Right cardiac atrium (tissue), 5 donors: ENCODE measurements at regions not wholly inside any gene's neighbourhood (a gene's known extent, or its start where the extent isn't known, plus 50 kb on each side); places are given as distances from the start of the nearest gene placed in this dataset.
"Not testable (repeated sequence)": the region's sequence is repeated elsewhere in the genome, so short reads cannot be mapped to it uniquely, and the experiment has no call there.

Experiments
- ATAC-seq, 2 donors: fragments of 200-7000 bp; cut with Tn5 transposase; one replicate each; pipeline versions ENCODE4 v1.8.0 to v1.9.1; 2020; ENCODE audit warnings: moderate library complexity in 2 of 2, mild to moderate bottlenecking in 1 of 2
- DNase-seq, 3 donors: peaks; one replicate each; pipeline ENCODE4 v3.0.0-alpha.2; 2020
- H3K27ac ChIP-seq: one replicate; pipeline ENCODE4 v1.5.1; 2013; ENCODE audit warnings: mild to moderate bottlenecking, low read length, control low read depth, moderate library complexity
- H3K27me3 ChIP-seq: one replicate; pipeline ENCODE4 v1.6.1; 2013; ENCODE audit not compliant: control insufficient read depth, insufficient read depth
- H3K4me1 ChIP-seq: one replicate; pipeline ENCODE4 v1.6.1; 2013; ENCODE audit warnings: low read length; ENCODE audit not compliant: control insufficient read depth, insufficient read depth
- H3K4me3 ChIP-seq: one replicate; pipeline ENCODE4 v1.5.1; 2013; ENCODE audit warnings: low read length, control low read depth
- H3K9me3 ChIP-seq: one replicate; pipeline ENCODE4 v1.6.1; 2013; ENCODE audit warnings: low read length; ENCODE audit not compliant: control insufficient read depth
- WGBS: extraction: QIAGEN DNeasy Blood & Tissue Kit; methylation state at CpG from one replicate; pipeline ENCODE4 v1.1.7; 2013; 5-methylcytosine and 5-hydroxymethylcytosine counted together
- intact Hi-C, 4 donors: fragments of 100-400 bp; cut with DNase I; formaldehyde crosslinking; loops; one replicate each; pipeline versions ENCODE4 v1.11.0 to v1.14.0; 2022 to 2023
- donor health status: healthy with polysubstance abuse.
- donor health status: DM: no; HTN: yes; CAD: no.
- donor health status: DM: no; HTN: no; CAD: no.
- donor health status: DM: no; HTN: yes; CAD: no; lungs with severe emphysema.
- donor health status: DM: yes; HTN: yes; CAD: no.

GRCh38 chr11:8773916-8774539, 91.4 kb downstream of the RPL27A start:
- Histone ChIP-seq H3K4me3 (no peak overlapping the region), H3K4me1 (peaks cover 23% of the 10 kb centered on the region), H3K27me3 (no peaks in the 10 kb centered on the region), H3K27ac (peak overlapping the region; percentile 84), H3K9me3 (no peaks in the 10 kb centered on the region)
- WGBS: 67% methylated on average over 5 of the region's 5 CpGs
- no peak for ATAC-seq
- no peak for DNase-seq
- intact Hi-C loops: no loop called here

GRCh38 chr11:8774916-8775315, 92.3 kb downstream of the RPL27A start:
- ATAC-seq, H3K27me3 ChIP-seq, H3K9me3 ChIP-seq, intact Hi-C loops, H3K27ac ChIP-seq, H3K4me3 ChIP-seq: not testable (repeated sequence)
- peaks cover 25% of the 10 kb centered on the region for H3K4me1 ChIP-seq
- peak in 1 of 3 donors; percentile 33 for DNase-seq
- WGBS: 86% methylated on average over 8 of the region's 8 CpGs

DNA sequence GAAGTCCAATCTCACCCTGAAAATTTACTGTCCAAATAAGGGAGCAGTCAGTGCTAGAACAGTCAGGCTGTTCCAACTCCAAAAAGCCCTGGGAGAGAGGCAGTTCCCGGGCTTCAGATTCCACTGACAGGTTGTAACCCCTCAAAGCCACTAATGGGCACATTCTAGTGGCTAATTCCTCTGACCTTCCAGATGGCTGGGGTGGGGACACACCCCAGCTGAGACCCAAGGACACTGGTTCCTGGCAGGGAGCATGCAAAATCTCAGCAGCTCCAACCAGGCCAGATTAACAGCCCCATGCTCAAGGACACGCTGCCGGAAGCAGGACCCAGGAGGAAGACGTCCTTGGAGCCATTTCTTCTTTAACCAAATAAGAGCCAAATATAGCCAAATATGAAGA, 92.7 kb downstream of the RPL27A start:
- WGBS: 34% methylated on average over 4 of the region's 4 CpGs
- intact Hi-C loops: no loop called here
- peaks cover 25% of the 10 kb centered on the region for H3K4me1 ChIP-seq
- H3K27me3 ChIP-seq: no peaks in the 10 kb centered on the region
- peak overlapping the region; percentile 49 for H3K27ac ChIP-seq
- peak in 1 of 2 donors; percentile 15 for ATAC-seq
- no peak overlapping the region for H3K4me3 ChIP-seq
- DNase-seq: peak in 1 of 3 donors; percentile 61
- H3K9me3 ChIP-seq: no peaks in the 10 kb centered on the region

GRCh38 chr11:8775734-8776133, 93.1 kb downstream of the RPL27A start:
- DNase-seq (no peak), ATAC-seq (no peak)
- WGBS: 98% methylated on average over 1 of the region's 1 CpG
- no peak overlapping the region for H3K4me3 ChIP-seq
- no peaks in the 10 kb centered on the region for H3K27me3 ChIP-seq
- H3K27ac ChIP-seq: peak overlapping the region; percentile 84
- intact Hi-C loops: no loop called here
- peaks cover 28% of the 10 kb centered on the region for H3K4me1 ChIP-seq
- H3K9me3 ChIP-seq: no peaks in the 10 kb centered on the region

DNA sequence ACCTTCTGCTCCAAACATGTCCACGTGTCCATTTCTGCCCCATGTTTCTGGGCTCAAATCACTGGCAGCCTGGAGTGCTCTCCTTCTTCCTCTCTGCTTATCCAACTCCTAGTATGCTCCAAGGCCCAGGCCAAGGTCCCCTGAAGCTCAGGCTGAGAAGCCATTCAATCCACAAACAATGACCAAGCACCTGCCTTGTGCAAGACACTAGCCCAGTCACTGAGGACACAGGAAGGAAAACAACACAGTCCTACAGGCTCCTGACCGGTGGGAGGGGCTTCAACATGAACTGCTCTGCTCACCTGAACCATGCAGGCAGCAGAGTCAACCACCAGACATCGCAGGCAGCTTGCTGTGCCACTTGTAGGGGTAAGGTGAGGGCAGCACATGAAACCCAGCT, 93.6 kb downstream of the RPL27A start:
- no peak for DNase-seq
- peaks cover 30% of the 10 kb centered on the region for H3K4me1 ChIP-seq
- peak overlapping the region; percentile 84 for H3K27ac ChIP-seq
- 93% methylated on average over 3 of the region's 3 CpGs for WGBS
- intact Hi-C loops: no loop called here
- no peaks in the 10 kb centered on the region for H3K27me3 ChIP-seq
- no peak for ATAC-seq
- no peaks in the 10 kb centered on the region for H3K9me3 ChIP-seq
- no peak overlapping the region for H3K4me3 ChIP-seq

GRCh38 chr11:8777907-8778767, 95.5 kb downstream of the RPL27A start:
- peaks cover 29% of the 10 kb centered on the region for H3K4me1 ChIP-seq
- DNase-seq: peak; percentile 73 to 90 (median 88)
- intact Hi-C loops: no loop called here
- WGBS: 30% methylated on average over 8 of the region's 8 CpGs
- peak; percentile 88 to 90 for ATAC-seq
- peak overlapping the region; percentile 93 for H3K27ac ChIP-seq
- no peaks in the 10 kb centered on the region for H3K27me3 ChIP-seq
- no peaks in the 10 kb centered on the region for H3K9me3 ChIP-seq
- H3K4me3 ChIP-seq: no peak overlapping the region

GRCh38 chr11:8779107-8779506, 96.5 kb downstream of the RPL27A start:
- ATAC-seq (peak in 1 of 2 donors; percentile 52), DNase-seq (no peak)
- Histone ChIP-seq H3K4me3 (no peak overlapping the region), H3K4me1 (peaks cover 26% of the 10 kb centered on the region), H3K27me3 (no peaks in the 10 kb centered on the region), H3K27ac (peak overlapping the region; percentile 84), H3K9me3 (no peaks in the 10 kb centered on the region)
- WGBS: 43% methylated on average over 4 of the region's 4 CpGs
- intact Hi-C loops: no loop called here

GRCh38 chr11:8779732-8780131, 97.1 kb downstream of the RPL27A start:
- 79% methylated on average over 10 of the region's 10 CpGs for WGBS
- Histone ChIP-seq H3K27ac (peak overlapping the region; percentile 0), H3K4me1 (peaks cover 24% of the 10 kb centered on the region), H3K9me3 (no peaks in the 10 kb centered on the region), H3K4me3 (no peak overlapping the region), H3K27me3 (no peaks in the 10 kb centered on the region)
- intact Hi-C loops: no loop called here
- DNase-seq (peak in 1 of 3 donors; percentile 37), ATAC-seq (no peak)

DNA sequence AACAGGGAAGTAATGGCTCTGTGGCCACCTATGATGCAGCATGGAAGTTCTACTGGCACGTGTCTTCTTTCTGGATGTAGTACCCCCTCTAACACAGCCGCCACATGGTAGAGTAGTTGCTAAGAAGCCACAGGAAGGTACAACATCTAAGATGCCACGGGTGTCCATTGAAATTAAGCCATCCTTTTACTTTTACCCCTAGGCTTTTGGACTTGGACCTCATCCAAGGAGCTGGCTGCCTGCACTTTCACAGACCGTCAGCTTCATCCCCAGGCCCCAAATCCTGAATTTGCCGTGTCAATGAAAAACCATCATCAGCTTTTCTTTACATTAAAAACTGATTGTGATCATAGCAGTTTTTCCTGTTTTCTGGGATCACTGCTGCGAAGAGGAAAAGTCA, 102.4 kb downstream of the RPL27A start:
- Histone ChIP-seq H3K4me1 (peaks cover 15% of the 10 kb centered on the region), H3K9me3 (no peaks in the 10 kb centered on the region), H3K4me3 (no peak overlapping the region), H3K27me3 (no peaks in the 10 kb centered on the region), H3K27ac (peak overlapping the region; percentile 64)
- DNase-seq (no peak), ATAC-seq (no peak)
- intact Hi-C loops: no loop called here
- WGBS: 56% methylated on average over 6 of the region's 6 CpGs

DNA sequence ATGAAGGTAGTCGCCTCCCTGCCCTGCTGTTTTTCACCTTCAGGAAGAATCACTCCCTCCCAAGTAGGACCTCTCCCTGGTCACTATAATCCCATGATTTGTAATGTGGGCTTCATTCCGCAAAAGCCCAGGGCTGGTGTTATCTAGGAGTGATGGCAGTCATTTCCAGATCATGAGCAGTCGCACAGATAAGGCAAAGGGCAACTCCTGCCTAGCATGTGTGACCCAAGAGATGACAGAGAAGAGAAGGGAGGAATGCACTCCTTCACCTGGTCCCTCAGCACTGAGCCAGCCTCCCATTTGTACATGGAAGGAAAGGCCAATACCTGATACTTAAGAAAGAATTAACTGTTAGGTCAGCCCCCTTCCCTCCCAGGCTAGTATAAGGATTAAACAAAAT, 102.9 kb downstream of the RPL27A start:
- no peak overlapping the region for H3K4me3 ChIP-seq
- peaks cover 18% of the 10 kb centered on the region for H3K4me1 ChIP-seq
- 71% methylated on average over 3 of the region's 3 CpGs for WGBS
- ATAC-seq (peak in 1 of 2 donors; percentile 57), DNase-seq (no peak)
- peak overlapping the region; percentile 64 for H3K27ac ChIP-seq
- no peaks in the 10 kb centered on the region for H3K9me3 ChIP-seq
- no peaks in the 10 kb centered on the region for H3K27me3 ChIP-seq
- intact Hi-C loops: no loop called here

GRCh38 chr11:8785998-8786397, 103.4 kb downstream of the RPL27A start:
- H3K4me1 ChIP-seq: peaks cover 12% of the 10 kb centered on the region
- WGBS: 80% methylated on average over 2 of the region's 2 CpGs
- no peak overlapping the region for H3K27ac ChIP-seq
- DNase-seq: no peak
- H3K4me3 ChIP-seq: no peak overlapping the region
- H3K9me3 ChIP-seq: no peaks in the 10 kb centered on the region
- intact Hi-C loops: no loop called here
- H3K27me3 ChIP-seq: no peaks in the 10 kb centered on the region
- ATAC-seq: no peak
